ENCODE measurements at regions not wholly inside any gene's neighbourhood (a gene's known extent, or its start where the extent isn't known, plus 50 kb on each side); places are given as distances from the start of the nearest gene placed in this dataset.

DNA sequence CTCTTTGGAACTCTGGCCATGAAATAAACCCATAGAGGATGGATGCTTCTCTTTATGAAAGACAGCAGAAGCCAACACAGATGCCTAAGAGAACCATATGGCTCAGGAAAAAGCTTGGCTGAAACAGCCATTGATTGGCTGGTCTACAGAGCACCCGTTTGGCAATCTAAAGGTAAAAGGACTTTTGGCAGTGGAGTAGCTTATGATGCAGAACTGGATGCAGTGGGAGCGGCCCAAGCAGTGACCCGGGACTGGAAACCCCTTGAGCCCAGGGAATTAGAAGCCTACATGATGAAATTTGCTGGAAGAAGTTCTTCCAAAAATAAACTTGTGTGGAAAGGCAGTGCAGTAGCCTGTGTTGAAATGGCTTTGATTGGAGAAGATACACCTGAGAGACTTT is 360.2 kb downstream of the NR2F2 start:
- TF ChIP-seq, protein P1, sequence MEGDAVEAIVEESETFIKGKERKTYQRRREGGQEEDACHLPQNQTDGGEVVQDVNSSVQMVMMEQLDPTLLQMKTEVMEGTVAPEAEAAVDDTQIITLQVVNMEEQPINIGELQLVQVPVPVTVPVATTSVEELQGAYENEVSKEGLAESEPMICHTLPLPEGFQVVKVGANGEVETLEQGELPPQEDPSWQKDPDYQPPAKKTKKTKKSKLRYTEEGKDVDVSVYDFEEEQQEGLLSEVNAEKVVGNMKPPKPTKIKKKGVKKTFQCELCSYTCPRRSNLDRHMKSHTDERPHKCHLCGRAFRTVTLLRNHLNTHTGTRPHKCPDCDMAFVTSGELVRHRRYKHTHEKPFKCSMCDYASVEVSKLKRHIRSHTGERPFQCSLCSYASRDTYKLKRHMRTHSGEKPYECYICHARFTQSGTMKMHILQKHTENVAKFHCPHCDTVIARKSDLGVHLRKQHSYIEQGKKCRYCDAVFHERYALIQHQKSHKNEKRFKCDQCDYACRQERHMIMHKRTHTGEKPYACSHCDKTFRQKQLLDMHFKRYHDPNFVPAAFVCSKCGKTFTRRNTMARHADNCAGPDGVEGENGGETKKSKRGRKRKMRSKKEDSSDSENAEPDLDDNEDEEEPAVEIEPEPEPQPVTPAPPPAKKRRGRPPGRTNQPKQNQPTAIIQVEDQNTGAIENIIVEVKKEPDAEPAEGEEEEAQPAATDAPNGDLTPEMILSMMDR (IDR thresholded peaks at IDR 0.05; ENCODE audit: low read length) = no peak
- TF ChIP-seq EZH2 (optimal IDR thresholded peaks at IDR 0.05; ENCODE audit: low read depth, low read length) (no peak), EZH2phosphoT487 (IDR thresholded peaks at IDR 0.05; ENCODE audit: low read length) (no peak)

Data from MM.1S (cell line).